Osteocyte (in vitro differentiated cells): ENCODE measurements at regions not wholly inside any gene's neighbourhood (a gene's known extent, or its start where the extent isn't known, plus 50 kb on each side); places are given as distances from the start of the nearest gene placed in this dataset.

ENCODE experiments used
- DNase-seq: peaks from one replicate; pipeline ENCODE4 v3.0.0; 2021; ENCODE audit warnings: mixed read lengths; ENCODE audit not compliant: unreplicated experiment; ENCODE audit errors: extremely low spot score
- H3K27ac Mint-ChIP-seq: one replicate; pipeline ENCODE4 v1.8.0; 2021; ENCODE audit warnings: mild to moderate bottlenecking, mixed read lengths; ENCODE audit not compliant: unreplicated experiment
- H3K27me3 Mint-ChIP-seq: one replicate; pipeline ENCODE4 v1.8.0; 2021; ENCODE audit warnings: mixed read lengths; ENCODE audit not compliant: unreplicated experiment
- H3K36me3 Mint-ChIP-seq: one replicate; pipeline ENCODE4 v1.8.0; 2021; ENCODE audit warnings: mixed read lengths; ENCODE audit not compliant: unreplicated experiment
- H3K4me1 Mint-ChIP-seq: one replicate; pipeline ENCODE4 v1.8.0; 2021; ENCODE audit warnings: mixed read lengths; ENCODE audit not compliant: unreplicated experiment
- H3K4me3 Mint-ChIP-seq: one replicate; pipeline ENCODE4 v1.8.0; 2021; ENCODE audit warnings: mild to moderate bottlenecking, moderate library complexity, mixed read lengths; ENCODE audit not compliant: unreplicated experiment
- H3K9me3 Mint-ChIP-seq: one replicate; pipeline ENCODE4 v1.8.0; 2021; ENCODE audit warnings: mixed read lengths; ENCODE audit not compliant: unreplicated experiment
- CTCF ChIP-seq: fragments of 200-600 bp; sonication (generic); IDR thresholded peaks from 2 replicates; pipeline ENCODE4 v1.5.0; 2021; ENCODE audit warnings: antibody characterized with exemption, mild to moderate bottlenecking, moderate library complexity

GRCh38 chr22:48885271-48885918, 942.3 kb downstream of the BRD1 start:
- no peaks in the 10 kb centered on the region for H3K27me3 Mint-ChIP-seq
- H3K4me1 Mint-ChIP-seq: no peaks in the 10 kb centered on the region
- H3K27ac Mint-ChIP-seq: no peak overlapping the region
- no peaks in the 10 kb centered on the region for H3K9me3 Mint-ChIP-seq
- H3K36me3 Mint-ChIP-seq: no peaks in the 10 kb centered on the region
- no peak for TF ChIP-seq CTCF
- peak; percentile 83 for DNase-seq
- H3K4me3 Mint-ChIP-seq: no peak overlapping the region

- peak; percentile 80 for DNase-seq
- Mint-ChIP-seq H3K4me1 (no peaks in the 10 kb centered on the region), H3K27ac (no peak overlapping the region), H3K9me3 (no peaks in the 10 kb centered on the region), H3K36me3 (no peaks in the 10 kb centered on the region), H3K4me3 (no peak overlapping the region), H3K27me3 (no peaks in the 10 kb centered on the region)
- no peak for TF ChIP-seq CTCF
Observed at GRCh38 chr22:48884786-48885185, 942.9 kb downstream of the BRD1 start.

GRCh38 chr22:48884324-48884723, 943.3 kb downstream of the BRD1 start:
- no peaks in the 10 kb centered on the region for H3K27me3 Mint-ChIP-seq
- no peaks in the 10 kb centered on the region for H3K9me3 Mint-ChIP-seq
- H3K4me3 Mint-ChIP-seq: no peak overlapping the region
- no peaks in the 10 kb centered on the region for H3K36me3 Mint-ChIP-seq
- no peaks in the 10 kb centered on the region for H3K4me1 Mint-ChIP-seq
- TF ChIP-seq CTCF: no peak
- no peak overlapping the region for H3K27ac Mint-ChIP-seq
- peak; percentile 81 for DNase-seq

- Mint-ChIP-seq H3K4me1 (no peaks in the 10 kb centered on the region), H3K4me3 (no peak overlapping the region), H3K36me3 (no peaks in the 10 kb centered on the region), H3K9me3 (no peaks in the 10 kb centered on the region), H3K27me3 (peaks cover 4% of the 10 kb centered on the region), H3K27ac (no peak overlapping the region)
- DNase-seq: peak; percentile 72
- TF ChIP-seq CTCF: no peak
Observed at GRCh38 chr22:48883211-48883960, 944.3 kb downstream of the BRD1 start.

GRCh38 chr22:48882636-48883200, 945.0 kb downstream of the BRD1 start:
- Mint-ChIP-seq H3K9me3 (no peaks in the 10 kb centered on the region), H3K4me1 (no peaks in the 10 kb centered on the region), H3K4me3 (no peak overlapping the region), H3K27me3 (peaks cover 4% of the 10 kb centered on the region), H3K27ac (no peak overlapping the region), H3K36me3 (no peaks in the 10 kb centered on the region)
- DNase-seq: peak; percentile 79
- TF ChIP-seq CTCF: no peak
